ENCODE measurements at regions not wholly inside any gene's neighbourhood (a gene's known extent, or its start where the extent isn't known, plus 50 kb on each side); places are given as distances from the start of the nearest gene placed in this dataset.

GRCh38 chr14:82889701-82890100 lies 1356.0 kb upstream of the SEL1L start:
- no peak overlapping the region for H3K27ac Mint-ChIP-seq (ENCODE audit: unreplicated experiment)
- no peak overlapping the region for H3K4me3 Mint-ChIP-seq (ENCODE audit: unreplicated experiment)
- H3K4me1 ChIP-seq, result no peaks in the 10 kb centered on the region
- peaks cover 3% of the 10 kb centered on the region for H3K27me3 Mint-ChIP-seq (ENCODE audit: insufficient read depth, unreplicated experiment)
- no peaks in the 10 kb centered on the region for H3K36me3 Mint-ChIP-seq (ENCODE audit: insufficient read depth, unreplicated experiment)
- H3K9me3 ChIP-seq, result no peaks in the 10 kb centered on the region
- ChIA-PET POLR2A (no interaction called here), CTCF (no interaction called here)
- BruUV-seq (replicated peaks), result no TSS peak
- no peak overlapping the region for H3K4me3 ChIP-seq (ENCODE audit: low read depth, low read length)
- no peak for DNase-seq
- intact Hi-C loops (cut with micrococcal nuclease; ENCODE audit: unreplicated experiment), result no loop called here
- no peaks in the 10 kb centered on the region for H3K4me1 Mint-ChIP-seq (ENCODE audit: low read depth, unreplicated experiment)
- no peaks in the 10 kb centered on the region for H3K9me3 Mint-ChIP-seq (ENCODE audit: unreplicated experiment)
- TF ChIP-seq CTCF (IDR thresholded peaks at IDR 0.05; ENCODE audit: insufficient read depth in 1 of 2, low read depth in 1 of 2, low read length in 1 of 2, severe bottlenecking in 1 of 2, unreplicated experiment in 1 of 2), result no peak
- no peaks in the 10 kb centered on the region for H3K27me3 ChIP-seq (replicated peaks; ENCODE audit: control insufficient read depth, insufficient read depth, low read length)
- no peaks in the 10 kb centered on the region for H3K36me3 ChIP-seq (ENCODE audit: control insufficient read depth, insufficient read depth, low read length)

DNA sequence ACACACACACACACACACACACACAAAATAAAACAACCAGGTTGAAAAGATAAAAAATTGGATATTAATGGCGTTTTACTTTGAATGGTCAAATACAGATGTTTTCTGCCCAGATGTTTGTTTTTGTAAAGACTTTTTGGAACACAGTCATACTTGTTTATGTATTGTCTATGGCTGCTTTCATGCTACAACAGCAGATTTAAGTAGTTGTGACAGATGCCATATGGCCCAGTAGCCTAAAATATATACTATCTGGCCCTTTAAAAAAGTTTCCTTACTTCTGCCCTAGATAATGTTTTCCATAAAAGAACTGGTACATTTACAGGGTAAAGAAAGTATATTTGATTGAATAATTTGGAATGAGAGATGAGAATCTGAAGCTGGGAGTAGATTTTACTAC lies 1362.8 kb upstream of the SEL1L start:
- DNase-seq, result no peak
- Histone ChIP-seq H3K27me3 (replicated peaks; ENCODE audit: control insufficient read depth, insufficient read depth, low read length) (no peaks in the 10 kb centered on the region), H3K9me3 (no peaks in the 10 kb centered on the region), H3K4me3 (ENCODE audit: low read depth, low read length) (no peak overlapping the region), H3K36me3 (ENCODE audit: control insufficient read depth, insufficient read depth, low read length) (no peaks in the 10 kb centered on the region), H3K4me1 (no peaks in the 10 kb centered on the region)
- H3K27me3 Mint-ChIP-seq (ENCODE audit: insufficient read depth, unreplicated experiment), result no peaks in the 10 kb centered on the region
- no peaks in the 10 kb centered on the region for H3K9me3 Mint-ChIP-seq (ENCODE audit: unreplicated experiment)
- no peaks in the 10 kb centered on the region for H3K4me1 Mint-ChIP-seq (ENCODE audit: low read depth, unreplicated experiment)
- ChIA-PET POLR2A (no interaction called here), CTCF (no interaction called here)
- no peak for TF ChIP-seq CTCF (IDR thresholded peaks at IDR 0.05; ENCODE audit: insufficient read depth in 1 of 2, low read depth in 1 of 2, low read length in 1 of 2, severe bottlenecking in 1 of 2, unreplicated experiment in 1 of 2)
- H3K4me3 Mint-ChIP-seq (ENCODE audit: unreplicated experiment), result no peak overlapping the region
- H3K36me3 Mint-ChIP-seq (ENCODE audit: insufficient read depth, unreplicated experiment), result no peaks in the 10 kb centered on the region
- H3K27ac Mint-ChIP-seq (ENCODE audit: unreplicated experiment), result no peak overlapping the region
- intact Hi-C loops (cut with micrococcal nuclease; ENCODE audit: unreplicated experiment), result no loop called here
- no TSS peak for BruUV-seq (replicated peaks)

DNA sequence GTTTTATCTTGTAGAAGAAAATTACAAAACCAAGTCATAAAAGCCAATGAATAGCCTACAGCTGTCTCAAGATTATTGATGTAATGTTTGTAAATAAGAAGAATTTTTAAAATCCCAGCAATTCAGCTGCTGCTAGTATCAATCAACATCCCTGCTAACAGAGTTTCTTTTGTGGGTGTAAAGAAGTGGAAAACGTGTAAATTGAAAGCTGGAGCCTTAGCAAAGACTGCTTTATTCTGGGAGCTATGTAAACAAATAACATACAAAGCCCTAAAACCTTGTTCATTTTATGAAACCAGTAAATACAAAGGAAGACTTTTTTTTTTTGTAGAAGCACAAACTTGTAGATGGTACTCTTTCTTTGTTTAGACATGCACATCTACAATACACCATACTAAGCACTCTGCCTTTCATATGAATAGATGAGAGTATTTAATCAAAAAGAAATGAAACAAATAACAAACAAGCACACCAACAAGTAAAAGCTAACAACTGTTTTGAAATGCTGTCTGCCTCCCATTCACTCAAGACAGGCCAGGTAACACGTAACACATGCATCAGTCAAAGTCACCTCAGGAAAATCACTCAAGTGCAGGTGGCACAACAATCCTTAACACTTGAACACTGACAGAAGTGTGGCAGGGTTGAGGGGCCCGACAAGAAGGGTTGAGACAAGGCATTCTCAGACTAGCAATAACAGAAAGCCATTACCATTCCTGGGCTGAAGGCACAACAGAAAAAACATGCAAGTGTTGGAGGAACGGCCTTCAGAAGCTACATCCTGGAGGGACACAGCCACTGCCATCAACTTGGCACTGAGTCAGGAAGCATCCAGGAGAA lies 1364.0 kb upstream of the SEL1L start:
- DNase-seq, result no peak
- intact Hi-C loops (cut with micrococcal nuclease; ENCODE audit: unreplicated experiment), result no loop called here
- ChIA-PET POLR2A (no interaction called here), CTCF (no interaction called here)
- H3K27me3 ChIP-seq (replicated peaks; ENCODE audit: control insufficient read depth, insufficient read depth, low read length), result no peaks in the 10 kb centered on the region
- Mint-ChIP-seq H3K27me3 (ENCODE audit: insufficient read depth, unreplicated experiment) (peaks cover 3% of the 10 kb centered on the region), H3K27ac (ENCODE audit: unreplicated experiment) (no peak overlapping the region), H3K4me3 (ENCODE audit: unreplicated experiment) (no peak overlapping the region), H3K36me3 (ENCODE audit: insufficient read depth, unreplicated experiment) (no peaks in the 10 kb centered on the region), H3K9me3 (ENCODE audit: unreplicated experiment) (no peaks in the 10 kb centered on the region), H3K4me1 (ENCODE audit: low read depth, unreplicated experiment) (no peaks in the 10 kb centered on the region)
- H3K9me3 ChIP-seq, result no peaks in the 10 kb centered on the region
- TF ChIP-seq CTCF (IDR thresholded peaks at IDR 0.05; ENCODE audit: insufficient read depth in 1 of 2, low read depth in 1 of 2, low read length in 1 of 2, severe bottlenecking in 1 of 2, unreplicated experiment in 1 of 2), result no peak
- no peaks in the 10 kb centered on the region for H3K36me3 ChIP-seq (ENCODE audit: control insufficient read depth, insufficient read depth, low read length)
- no peak overlapping the region for H3K4me3 ChIP-seq (ENCODE audit: low read depth, low read length)
- BruUV-seq (replicated peaks), result no TSS peak
- no peaks in the 10 kb centered on the region for H3K4me1 ChIP-seq

All from Caco-2 (cell line).